H9 (cell line): ENCODE measurements at regions not wholly inside any gene's neighbourhood (a gene's known extent, or its start where the extent isn't known, plus 50 kb on each side); places are given as distances from the start of the nearest gene placed in this dataset.

Source experiments
- DNase-seq: peaks from one replicate; pipeline ENCODE4 v3.0.0-alpha.2; 2017
- H2AFZ ChIP-seq: one replicate; pipeline ENCODE4 v1.6.1; 2013; ENCODE audit warnings: mild to moderate bottlenecking, low read length, control low read depth, moderate library complexity
- H2AK5ac ChIP-seq: 2 replicates; pipeline ENCODE4 v1.6.1; 2013; ENCODE audit warnings: low read length, control low read depth, mixed read lengths; ENCODE audit not compliant: insufficient read length
- H2BK120ac ChIP-seq: one replicate; pipeline ENCODE4 v1.6.1; 2013; ENCODE audit warnings: low read depth, mild to moderate bottlenecking, low read length, control low read depth, inconsistent platforms; ENCODE audit not compliant: poor library complexity, severe bottlenecking
- H2BK12ac ChIP-seq: 2 replicates; pipeline ENCODE4 v1.6.1; 2013; ENCODE audit warnings: low read length, control low read depth, mixed read lengths, low read depth; ENCODE audit not compliant: insufficient read length
- H2BK15ac ChIP-seq: 2 replicates; pipeline ENCODE4 v1.6.1; 2013; ENCODE audit warnings: low read depth, low read length, control low read depth
- H2BK20ac ChIP-seq: one replicate; pipeline ENCODE4 v1.6.1; 2013; ENCODE audit warnings: low read depth, mild to moderate bottlenecking, low read length, control low read depth, inconsistent platforms; ENCODE audit not compliant: poor library complexity, severe bottlenecking
- H2BK5ac ChIP-seq: 2 replicates; pipeline ENCODE4 v1.6.1; 2013; ENCODE audit warnings: low read length, control low read depth, mixed read lengths; ENCODE audit not compliant: insufficient read length
- H3K14ac ChIP-seq: 2 replicates; pipeline ENCODE4 v1.6.1; 2013; ENCODE audit warnings: low read length, control low read depth; ENCODE audit not compliant: insufficient read depth
- H3K18ac ChIP-seq: 2 replicates; pipeline ENCODE4 v1.6.1; 2013; ENCODE audit warnings: low read depth, mild to moderate bottlenecking, mixed read lengths, low read length, control low read depth; ENCODE audit not compliant: insufficient read length
- H3K23ac ChIP-seq: 2 replicates; pipeline ENCODE4 v1.6.1; 2013; ENCODE audit warnings: low read length, control low read depth, mixed read lengths, low read depth; ENCODE audit not compliant: insufficient read length
- H3K23me2 ChIP-seq: 2 replicates; pipeline ENCODE4 v1.6.1; 2013; ENCODE audit warnings: low read depth, mild to moderate bottlenecking, mixed read lengths, low read length, control low read depth; ENCODE audit not compliant: insufficient read length, poor library complexity, severe bottlenecking
- H3K27ac ChIP-seq: 2 replicates; pipeline ENCODE4 v1.5.1; 2013; ENCODE audit warnings: low read length, control low read depth, mixed read lengths, low read depth; ENCODE audit not compliant: insufficient read length
- H3K27me3 ChIP-seq: 2 replicates; pipeline ENCODE4 v1.6.1; 2013; ENCODE audit warnings: low read length, control low read depth, inconsistent platforms; ENCODE audit not compliant: insufficient read depth
- H3K4ac ChIP-seq: 2 replicates; pipeline ENCODE4 v1.6.1; 2013; ENCODE audit warnings: low read depth, mild to moderate bottlenecking, control low read depth, inconsistent platforms, low read length, moderate library complexity
- H3K4me1 ChIP-seq: 2 replicates; pipeline ENCODE4 v1.6.1; 2013; ENCODE audit warnings: low read length, control low read depth, inconsistent platforms; ENCODE audit not compliant: insufficient read depth
- H3K4me2 ChIP-seq: 2 replicates; pipeline ENCODE4 v1.6.1; 2013; ENCODE audit warnings: low read length, control low read depth, mixed read lengths; ENCODE audit not compliant: insufficient read length, insufficient read depth
- H3K56ac ChIP-seq: 2 replicates; pipeline ENCODE4 v1.6.1; 2013; ENCODE audit warnings: low read depth, mild to moderate bottlenecking, mixed read lengths, low read length, control low read depth; ENCODE audit not compliant: insufficient read length
- H3K79me1 ChIP-seq: 2 replicates; pipeline ENCODE4 v1.6.1; 2013; ENCODE audit warnings: low read depth, mild to moderate bottlenecking, moderate library complexity, low read length, control low read depth, inconsistent platforms; ENCODE audit not compliant: insufficient read depth, poor library complexity, severe bottlenecking
- H3K79me2 ChIP-seq: 2 replicates; pipeline ENCODE4 v1.6.1; 2013; ENCODE audit warnings: low read length, control low read depth, inconsistent platforms; ENCODE audit not compliant: insufficient read depth
- H3K9ac ChIP-seq: 2 replicates; pipeline ENCODE4 v1.6.1; 2013; ENCODE audit warnings: low read length, control low read depth, mixed read lengths; ENCODE audit not compliant: insufficient read length; ENCODE audit errors: extremely low read depth
- H3K9me3 ChIP-seq: one replicate; pipeline ENCODE4 v1.6.1; 2013; ENCODE audit warnings: low read depth, low read length, inconsistent platforms; ENCODE audit not compliant: control insufficient read depth
- H3T11ph ChIP-seq: one replicate; pipeline ENCODE4 v1.6.1; 2013; ENCODE audit warnings: mild to moderate bottlenecking, low read length, control low read depth, inconsistent platforms
- H4K20me1 ChIP-seq: one replicate; pipeline ENCODE4 v1.6.1; 2013; ENCODE audit not compliant: control insufficient read depth, insufficient read length, insufficient read depth
- H4K5ac ChIP-seq: 2 replicates; pipeline ENCODE4 v1.6.1; 2013; ENCODE audit warnings: low read depth, mild to moderate bottlenecking, mixed read lengths, low read length, control low read depth; ENCODE audit not compliant: insufficient read length
- H4K8ac ChIP-seq: replicated peaks from 2 replicates; pipeline ENCODE4 v1.6.1; 2013; ENCODE audit warnings: low read length, control low read depth, mixed read lengths, low read depth; ENCODE audit not compliant: insufficient read length
- H4K91ac ChIP-seq: 2 replicates; pipeline ENCODE4 v1.6.1; 2013; ENCODE audit warnings: low read depth, mild to moderate bottlenecking, moderate library complexity, mixed read lengths, low read length, control low read depth; ENCODE audit not compliant: insufficient read length
- H3K27ac Mint-ChIP-seq, 3 experiments: 2 replicates in 2 of 3; 3 replicates in 1 of 3; pipeline ENCODE4 v1.8.0; 2020 to 2021; ENCODE audit warnings: mixed read lengths in 3 of 3, mild to moderate bottlenecking in 1 of 3, moderate library complexity in 1 of 3
- H3K27me3 Mint-ChIP-seq: 2 replicates; pipeline ENCODE4 v1.8.0; 2021; ENCODE audit warnings: low read depth, mild to moderate bottlenecking, moderate library complexity, mixed read lengths
- H3K36me3 Mint-ChIP-seq, 3 experiments: 2 replicates in 2 of 3; 3 replicates in 1 of 3; pipeline ENCODE4 v1.8.0; 2020 to 2021; ENCODE audit warnings: low read depth in 3 of 3, mixed read lengths in 3 of 3; ENCODE audit not compliant: insufficient read depth in 1 of 3
- H3K4me1 Mint-ChIP-seq, 2 experiments: 2 replicates each; pipeline ENCODE4 v1.8.0; 2020; ENCODE audit warnings: mixed read lengths in 2 of 2
- H3K4me3 Mint-ChIP-seq, 2 experiments: 2 replicates in 1 of 2; 3 replicates in 1 of 2; pipeline ENCODE4 v1.8.0; 2020 to 2021; ENCODE audit warnings: mild to moderate bottlenecking in 2 of 2, mixed read lengths in 2 of 2, moderate library complexity in 1 of 2
- H3K9me3 Mint-ChIP-seq, 2 experiments: 2 replicates in 1 of 2; 3 replicates in 1 of 2; pipeline ENCODE4 v1.8.0; 2020; ENCODE audit warnings: mild to moderate bottlenecking in 2 of 2, mixed read lengths in 2 of 2, moderate library complexity in 1 of 2
- CTCF ChIP-seq: fragments of 200-600 bp; sonication (generic); conservative IDR thresholded peaks from 3 replicates; pipeline ENCODE4 v1.8.0; 2021; ENCODE audit warnings: antibody characterized with exemption, mild to moderate bottlenecking
- WGBS: extraction: QIAGEN DNeasy Blood & Tissue Kit; methylation state at CpG from one replicate; pipeline ENCODE4 v1.1.7; 2013; ENCODE audit warnings: missing lambda C conversion rate, low lambda C conversion rate, mixed read lengths; ENCODE audit not compliant: insufficient read length; ENCODE audit errors: extremely low coverage; 5-methylcytosine and 5-hydroxymethylcytosine counted together

- no peak overlapping the region for H3K18ac ChIP-seq
- H3K23ac ChIP-seq, result no peak overlapping the region
- H3K79me2 ChIP-seq, result no peaks in the 10 kb centered on the region
- no peak overlapping the region for H4K91ac ChIP-seq
- H3K4ac ChIP-seq, result no peak overlapping the region
- H2AFZ ChIP-seq, result no peak overlapping the region
- H3K4me3 Mint-ChIP-seq, result no peak overlapping the region
- no peaks in the 10 kb centered on the region for H4K20me1 ChIP-seq
- H3K27ac ChIP-seq, result no peak overlapping the region
- H3K36me3 Mint-ChIP-seq, result no peaks in the 10 kb centered on the region; a peak in 1 of 7 replicates
- H3T11ph ChIP-seq, result no peak overlapping the region
- H3K4me1 Mint-ChIP-seq, result peaks cover 13 to 14% of the 10 kb centered on the region in 2 experiments
- no peak overlapping the region for H2BK5ac ChIP-seq
- no peak overlapping the region for H2BK15ac ChIP-seq
- H3K9me3 Mint-ChIP-seq, result no peaks in the 10 kb centered on the region
- H3K4me1 ChIP-seq, result no peaks in the 10 kb centered on the region
- H3K23me2 ChIP-seq, result no peaks in the 10 kb centered on the region
- H3K9me3 ChIP-seq, result no peaks in the 10 kb centered on the region
- no peak overlapping the region for H2AK5ac ChIP-seq
- peak overlapping the region in 1 of 3 experiments; percentile 12; a peak in 1 of 7 replicates for H3K27ac Mint-ChIP-seq
- H3K79me1 ChIP-seq, result no peaks in the 10 kb centered on the region
- H2BK120ac ChIP-seq, result no peak overlapping the region
- H4K8ac ChIP-seq, result no peak overlapping the region
- no peaks in the 10 kb centered on the region for H3K27me3 Mint-ChIP-seq
- H3K4me2 ChIP-seq, result no peak overlapping the region
- WGBS, result no CpG with 5 or more reads among the region's 7 CpGs
- H3K56ac ChIP-seq, result no peak overlapping the region
- no peaks in the 10 kb centered on the region for H3K27me3 ChIP-seq
- H2BK12ac ChIP-seq, result no peak overlapping the region
- TF ChIP-seq CTCF, result peak; percentile 87
- DNase-seq, result peak; percentile 83
- no peak overlapping the region for H3K14ac ChIP-seq
- no peak overlapping the region for H4K5ac ChIP-seq
- H2BK20ac ChIP-seq, result no peak overlapping the region
- H3K9ac ChIP-seq, result no peak overlapping the region
Measured at GRCh38 chr9:613771-614347, 227.6 kb upstream of the DMRT1 start.
